HG02870 (cell line): ENCODE measurements at regions not wholly inside any gene's neighbourhood (a gene's known extent, or its start where the extent isn't known, plus 50 kb on each side); places are given as distances from the start of the nearest gene placed in this dataset.
"Not testable (repeated sequence)": the region's sequence is repeated elsewhere in the genome, so short reads cannot be mapped to it uniquely, and the experiment has no call there.

ENCODE experiments used
- ATAC-seq: cut with Tn5 transposase; IDR thresholded peaks from one replicate; pipeline ENCODE4 v1.9.1; 2021; ENCODE audit warnings: mild to moderate bottlenecking, moderate library complexity; ENCODE audit not compliant: unreplicated experiment

- no peak for ATAC-seq
Measured at GRCh38 chr11:87490671-87491070, 452.9 kb downstream of the TMEM135 start.

GRCh38 chr11:87484566-87484965 lies 446.8 kb downstream of the TMEM135 start:
- ATAC-seq: no peak

GRCh38 chr11:87477321-87477720 lies 439.6 kb downstream of the TMEM135 start:
- ATAC-seq: no peak

GRCh38 chr11:87473174-87473573 lies 435.4 kb downstream of the TMEM135 start:
- ATAC-seq: no peak

GRCh38 chr11:87466223-87466622 lies 428.5 kb downstream of the TMEM135 start:
- no peak for ATAC-seq

- no peak for ATAC-seq
Measured at GRCh38 chr11:87465716-87466115, 428.0 kb downstream of the TMEM135 start.

- no peak for ATAC-seq
Measured at GRCh38 chr11:87463486-87464102, 425.9 kb downstream of the TMEM135 start.

- ATAC-seq: no peak
Measured at GRCh38 chr11:87462171-87462570, 424.4 kb downstream of the TMEM135 start.

GRCh38 chr11:87460842-87461637 lies 423.3 kb downstream of the TMEM135 start:
- ATAC-seq: no peak

- ATAC-seq: no peak
Measured at GRCh38 chr11:87460279-87460678, 422.5 kb downstream of the TMEM135 start.

GRCh38 chr11:87459351-87459750 lies 421.6 kb downstream of the TMEM135 start:
- no peak for ATAC-seq

- peak; percentile 37 for ATAC-seq
Measured at GRCh38 chr11:87456499-87456898, 418.8 kb downstream of the TMEM135 start.

- ATAC-seq: no peak
Measured at GRCh38 chr11:87455180-87455579, 417.4 kb downstream of the TMEM135 start.

GRCh38 chr11:87454241-87454640 lies 416.5 kb downstream of the TMEM135 start:
- ATAC-seq: peak; percentile 72

- peak; percentile 10 for ATAC-seq
Measured at GRCh38 chr11:87453531-87454089, 415.9 kb downstream of the TMEM135 start.

- not testable (repeated sequence) for ATAC-seq
Measured at GRCh38 chr11:87452025-87452424, 414.3 kb downstream of the TMEM135 start.

- ATAC-seq: no peak
Measured at GRCh38 chr11:87451395-87451794, 413.7 kb downstream of the TMEM135 start.

GRCh38 chr11:87447606-87448005 lies 409.9 kb downstream of the TMEM135 start:
- ATAC-seq: no peak

- no peak for ATAC-seq
Measured at GRCh38 chr11:87444993-87445392, 407.3 kb downstream of the TMEM135 start.

- no peak for ATAC-seq
Measured at GRCh38 chr11:87443707-87444106, 406.0 kb downstream of the TMEM135 start.

GRCh38 chr11:87440076-87440770 lies 402.5 kb downstream of the TMEM135 start:
- ATAC-seq: no peak

GRCh38 chr11:87438416-87438815 lies 400.7 kb downstream of the TMEM135 start:
- ATAC-seq: no peak
